Astrocyte (in vitro differentiated cells and primary cell): ENCODE measurements at regions not wholly inside any gene's neighbourhood (a gene's known extent, or its start where the extent isn't known, plus 50 kb on each side); places are given as distances from the start of the nearest gene placed in this dataset.

Experiments
- DNase-seq: peaks from one replicate; pipeline ENCODE4 v3.0.0-alpha.2; 2010; ENCODE audit warnings: low read depth
- FAIRE-seq: peaks from 2 replicates; lab custom pipeline; 2011; peaks lifted over from hg19 to GRCh38; lab: Jason Lieb, UNC
- H2AFZ ChIP-seq: 2 replicates; pipeline ENCODE4 v1.6.0; 2012; ENCODE audit warnings: low read depth, low read length, inconsistent platforms
- H3K27ac ChIP-seq: 2 replicates; pipeline ENCODE4 v1.5.1; 2011; ENCODE audit warnings: low read depth, low read length, inconsistent platforms
- H3K27me3 ChIP-seq: 2 replicates; pipeline ENCODE4 v1.6.0; 2011; ENCODE audit warnings: low read length, inconsistent platforms; ENCODE audit not compliant: insufficient read depth
- H3K36me3 ChIP-seq: 2 replicates; pipeline ENCODE4 v1.5.1; 2011; ENCODE audit warnings: low read length, inconsistent platforms; ENCODE audit not compliant: insufficient read depth
- H3K4me1 ChIP-seq: 2 replicates; pipeline ENCODE4 v1.5.1; 2011; ENCODE audit warnings: low read length, inconsistent platforms; ENCODE audit not compliant: insufficient read depth
- H3K4me2 ChIP-seq: 2 replicates; pipeline ENCODE4 v1.6.0; 2012; ENCODE audit warnings: low read length, inconsistent platforms
- H3K4me3 ChIP-seq: 2 replicates; pipeline ENCODE4 v1.5.1; 2011; ENCODE audit warnings: low read depth, mild to moderate bottlenecking, low read length, inconsistent platforms; ENCODE audit not compliant: insufficient read depth
- H3K79me2 ChIP-seq: 2 replicates; pipeline ENCODE4 v1.6.0; 2012; ENCODE audit warnings: mild to moderate bottlenecking, low read length, inconsistent platforms; ENCODE audit not compliant: insufficient read depth
- H3K9ac ChIP-seq: 2 replicates; pipeline ENCODE4 v1.6.0; 2012; ENCODE audit warnings: mild to moderate bottlenecking, low read length, inconsistent platforms
- H3K9me3 ChIP-seq: 2 replicates; pipeline ENCODE4 v1.5.1; 2012; ENCODE audit warnings: low read depth, mild to moderate bottlenecking, low read length, inconsistent platforms; ENCODE audit not compliant: insufficient read depth
- H4K20me1 ChIP-seq: 2 replicates; pipeline ENCODE4 v1.6.0; 2012; ENCODE audit warnings: low read length, inconsistent platforms; ENCODE audit not compliant: insufficient read depth
- H3K27ac Mint-ChIP-seq: one replicate; pipeline ENCODE4 v1.8.0; 2021; ENCODE audit warnings: mild to moderate bottlenecking, mixed read lengths; ENCODE audit not compliant: unreplicated experiment
- H3K27me3 Mint-ChIP-seq: one replicate; pipeline ENCODE4 v1.8.0; 2021; ENCODE audit warnings: low read depth, mixed read lengths; ENCODE audit not compliant: unreplicated experiment
- H3K36me3 Mint-ChIP-seq: one replicate; pipeline ENCODE4 v1.8.0; 2021; ENCODE audit warnings: low read depth, mixed read lengths; ENCODE audit not compliant: unreplicated experiment
- H3K4me1 Mint-ChIP-seq: one replicate; pipeline ENCODE4 v1.8.0; 2021; ENCODE audit warnings: low read depth, mixed read lengths; ENCODE audit not compliant: unreplicated experiment
- H3K4me3 Mint-ChIP-seq: one replicate; pipeline ENCODE4 v1.8.0; 2021; ENCODE audit warnings: mild to moderate bottlenecking, moderate library complexity, mixed read lengths; ENCODE audit not compliant: unreplicated experiment
- H3K9me3 Mint-ChIP-seq: one replicate; pipeline ENCODE4 v1.8.0; 2021; ENCODE audit warnings: mild to moderate bottlenecking, mixed read lengths; ENCODE audit not compliant: unreplicated experiment
- EZH2 ChIP-seq: IDR thresholded peaks from 2 replicates; pipeline ENCODE4 v1.6.1; 2012; ENCODE audit warnings: mild to moderate bottlenecking, low read length, inconsistent platforms; ENCODE audit not compliant: insufficient read depth
- TF ChIP-seq, protein P1 (sequence below): IDR thresholded peaks from 2 replicates; pipeline ENCODE4 v1.5.1; 2011; ENCODE audit warnings: low read depth, mild to moderate bottlenecking, inconsistent platforms, low read length, moderate library complexity; ENCODE audit not compliant: insufficient read depth

DNA sequence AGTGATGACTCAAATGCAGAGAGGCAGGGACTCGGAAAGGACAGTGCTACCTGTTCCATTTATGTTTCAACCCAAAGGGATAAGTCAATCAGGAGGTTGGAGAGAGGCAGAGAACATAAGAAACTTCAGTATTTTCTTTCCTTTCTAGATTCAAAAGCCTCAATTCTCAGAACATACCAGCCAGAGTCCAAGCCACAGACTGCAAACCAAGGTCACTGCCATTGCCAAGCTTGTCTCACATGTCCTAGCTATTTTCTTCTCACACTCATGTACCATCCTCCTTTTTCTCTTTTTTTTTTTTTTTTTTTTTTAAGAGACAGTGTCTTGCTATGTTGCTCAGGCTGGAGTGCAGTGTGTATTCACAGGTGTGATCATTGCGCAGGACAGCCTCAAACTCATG lies 111.7 kb upstream of the AKIP1 start:
- DNase-seq (no peak), FAIRE-seq (no peak)
- Histone ChIP-seq H4K20me1 (peaks cover 59% of the 10 kb centered on the region), H3K9ac (no peak overlapping the region), H2AFZ (no peak overlapping the region), H3K36me3 (peaks cover 16% of the 10 kb centered on the region), H3K27me3 (no peaks in the 10 kb centered on the region), H3K4me3 (no peak overlapping the region), H3K9me3 (no peaks in the 10 kb centered on the region), H3K27ac (no peak overlapping the region), H3K4me2 (no peak overlapping the region), H3K79me2 (peaks cover 64% of the 10 kb centered on the region), H3K4me1 (no peaks in the 10 kb centered on the region)
- no peak for TF ChIP-seq EZH2
- TF ChIP-seq, protein P1, sequence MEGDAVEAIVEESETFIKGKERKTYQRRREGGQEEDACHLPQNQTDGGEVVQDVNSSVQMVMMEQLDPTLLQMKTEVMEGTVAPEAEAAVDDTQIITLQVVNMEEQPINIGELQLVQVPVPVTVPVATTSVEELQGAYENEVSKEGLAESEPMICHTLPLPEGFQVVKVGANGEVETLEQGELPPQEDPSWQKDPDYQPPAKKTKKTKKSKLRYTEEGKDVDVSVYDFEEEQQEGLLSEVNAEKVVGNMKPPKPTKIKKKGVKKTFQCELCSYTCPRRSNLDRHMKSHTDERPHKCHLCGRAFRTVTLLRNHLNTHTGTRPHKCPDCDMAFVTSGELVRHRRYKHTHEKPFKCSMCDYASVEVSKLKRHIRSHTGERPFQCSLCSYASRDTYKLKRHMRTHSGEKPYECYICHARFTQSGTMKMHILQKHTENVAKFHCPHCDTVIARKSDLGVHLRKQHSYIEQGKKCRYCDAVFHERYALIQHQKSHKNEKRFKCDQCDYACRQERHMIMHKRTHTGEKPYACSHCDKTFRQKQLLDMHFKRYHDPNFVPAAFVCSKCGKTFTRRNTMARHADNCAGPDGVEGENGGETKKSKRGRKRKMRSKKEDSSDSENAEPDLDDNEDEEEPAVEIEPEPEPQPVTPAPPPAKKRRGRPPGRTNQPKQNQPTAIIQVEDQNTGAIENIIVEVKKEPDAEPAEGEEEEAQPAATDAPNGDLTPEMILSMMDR, result no peak
- H3K9me3 Mint-ChIP-seq, result no peaks in the 10 kb centered on the region
- H3K27me3 Mint-ChIP-seq, result no peaks in the 10 kb centered on the region
- H3K36me3 Mint-ChIP-seq, result peaks cover 26% of the 10 kb centered on the region
- no peaks in the 10 kb centered on the region for H3K4me1 Mint-ChIP-seq
- H3K4me3 Mint-ChIP-seq, result no peak overlapping the region
- no peak overlapping the region for H3K27ac Mint-ChIP-seq

DNA sequence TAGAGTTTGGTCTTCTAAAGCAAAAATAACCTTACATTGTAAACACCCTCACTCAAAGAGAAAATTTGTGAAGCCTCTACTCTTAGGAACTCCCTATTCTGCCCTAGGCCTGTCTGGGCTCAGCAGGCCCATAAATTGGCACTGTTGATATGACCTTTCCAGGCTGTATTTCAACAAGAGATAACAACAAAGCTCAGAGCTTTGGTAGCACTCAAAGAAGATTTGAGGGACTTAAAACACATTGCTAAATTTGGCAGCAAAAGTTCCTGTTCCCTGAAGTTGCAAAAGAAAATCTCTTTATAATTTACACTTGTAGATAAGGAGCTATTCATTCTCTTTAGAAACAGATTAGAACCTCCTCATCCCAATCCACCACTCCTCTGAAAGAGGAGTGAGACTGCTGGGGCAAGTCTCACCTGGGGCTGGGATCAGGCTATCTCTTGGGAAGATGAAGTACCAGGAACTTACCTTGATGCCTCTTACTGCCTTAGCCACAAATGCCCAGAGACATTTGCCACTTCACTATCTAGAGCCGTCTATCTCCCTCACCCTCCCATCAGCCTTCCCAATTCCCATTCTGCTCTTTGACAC lies 110.4 kb upstream of the AKIP1 start:
- no peaks in the 10 kb centered on the region for H3K4me1 ChIP-seq
- peaks cover 61% of the 10 kb centered on the region for H4K20me1 ChIP-seq
- H3K27ac Mint-ChIP-seq, result no peak overlapping the region
- peaks cover 67% of the 10 kb centered on the region for H3K79me2 ChIP-seq
- FAIRE-seq (no peak), DNase-seq (no peak)
- H3K27me3 Mint-ChIP-seq, result no peaks in the 10 kb centered on the region
- no peak overlapping the region for H3K27ac ChIP-seq
- no peak overlapping the region for H2AFZ ChIP-seq
- H3K9me3 Mint-ChIP-seq, result no peaks in the 10 kb centered on the region
- no peak for TF ChIP-seq EZH2
- TF ChIP-seq, protein P1, result no peak
- H3K36me3 ChIP-seq, result peaks cover 16% of the 10 kb centered on the region
- H3K36me3 Mint-ChIP-seq, result peaks cover 21% of the 10 kb centered on the region
- no peak overlapping the region for H3K4me2 ChIP-seq
- no peak overlapping the region for H3K4me3 ChIP-seq
- peaks cover 4% of the 10 kb centered on the region for H3K4me1 Mint-ChIP-seq
- no peaks in the 10 kb centered on the region for H3K9me3 ChIP-seq
- H3K9ac ChIP-seq, result no peak overlapping the region
- no peaks in the 10 kb centered on the region for H3K27me3 ChIP-seq
- H3K4me3 Mint-ChIP-seq, result no peak overlapping the region

DNA sequence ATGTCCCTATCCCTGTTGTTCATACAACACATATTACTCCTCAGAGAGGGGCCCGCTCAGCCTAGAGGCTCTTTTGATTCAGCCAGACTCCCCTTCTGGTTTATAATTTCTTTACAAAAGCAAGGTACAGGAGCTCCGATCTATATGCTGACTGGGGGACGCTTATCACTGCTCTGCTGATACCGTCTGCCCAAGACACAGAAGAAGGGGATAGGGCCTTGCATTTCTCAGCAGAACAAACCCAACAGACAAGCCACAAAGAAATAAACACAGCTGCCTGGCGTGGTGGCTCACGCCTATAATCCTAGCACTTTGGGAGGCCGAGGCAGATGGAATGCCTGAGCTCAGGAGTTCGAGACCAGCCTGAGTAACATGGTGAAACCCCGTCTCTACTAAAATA lies 109.9 kb upstream of the AKIP1 start:
- H3K27me3 ChIP-seq, result no peaks in the 10 kb centered on the region
- no peaks in the 10 kb centered on the region for H3K27me3 Mint-ChIP-seq
- TF ChIP-seq, protein P1, result no peak
- no peak for TF ChIP-seq EZH2
- H3K4me1 Mint-ChIP-seq, result peaks cover 7% of the 10 kb centered on the region
- peaks cover 20% of the 10 kb centered on the region for H3K36me3 Mint-ChIP-seq
- H4K20me1 ChIP-seq, result peaks cover 63% of the 10 kb centered on the region
- H3K9me3 ChIP-seq, result no peaks in the 10 kb centered on the region
- no peaks in the 10 kb centered on the region for H3K4me1 ChIP-seq
- H3K27ac Mint-ChIP-seq, result no peak overlapping the region
- H3K9ac ChIP-seq, result no peak overlapping the region
- DNase-seq, result no peak
- H3K4me3 Mint-ChIP-seq, result no peak overlapping the region
- H3K79me2 ChIP-seq, result peaks cover 69% of the 10 kb centered on the region
- H2AFZ ChIP-seq, result no peak overlapping the region
- H3K9me3 Mint-ChIP-seq, result no peaks in the 10 kb centered on the region
- no peak overlapping the region for H3K4me3 ChIP-seq
- FAIRE-seq, result no peak
- H3K4me2 ChIP-seq, result no peak overlapping the region
- H3K36me3 ChIP-seq, result peaks cover 16% of the 10 kb centered on the region
- no peak overlapping the region for H3K27ac ChIP-seq
